Activated CD4-positive, alpha-beta T cell treated with anti-CD3 and anti-CD28 coated beads for 4 hours (primary cell): ENCODE measurements at regions not wholly inside any gene's neighbourhood (a gene's known extent, or its start where the extent isn't known, plus 50 kb on each side); places are given as distances from the start of the nearest gene placed in this dataset.

Experiments used
- DNase-seq, 2 donors: peaks; one replicate each; pipeline ENCODE4 v3.0.0-alpha.2; 2020

DNA sequence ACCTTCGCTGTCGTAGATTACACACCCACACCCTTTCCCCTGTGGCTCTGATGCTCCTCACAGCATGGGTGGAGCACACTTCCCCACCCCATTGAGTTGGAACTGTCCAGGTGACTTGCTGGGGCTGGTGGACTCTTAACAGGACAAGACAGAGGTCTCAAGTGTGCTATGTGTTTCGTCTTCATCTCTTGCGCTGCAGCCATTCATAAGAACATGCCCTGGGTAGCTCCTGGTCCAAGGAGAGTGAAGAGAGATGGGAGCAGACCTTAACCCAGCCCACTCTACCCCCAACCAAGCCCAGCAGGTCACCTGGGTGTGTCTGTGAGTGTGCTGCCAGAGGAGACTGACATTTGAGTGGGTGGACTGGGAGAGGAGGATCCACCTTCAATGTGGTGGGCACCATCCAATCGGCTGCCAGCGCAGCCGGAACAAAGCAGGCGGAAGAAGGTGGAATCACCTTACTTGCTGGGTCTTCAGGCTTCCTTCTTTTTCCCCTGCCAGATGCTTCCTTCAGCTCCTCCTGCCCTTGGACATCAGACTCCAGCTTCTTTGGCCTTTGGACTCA, 112.4 kb downstream of the HTR5A start:
- no peak for DNase-seq

DNA sequence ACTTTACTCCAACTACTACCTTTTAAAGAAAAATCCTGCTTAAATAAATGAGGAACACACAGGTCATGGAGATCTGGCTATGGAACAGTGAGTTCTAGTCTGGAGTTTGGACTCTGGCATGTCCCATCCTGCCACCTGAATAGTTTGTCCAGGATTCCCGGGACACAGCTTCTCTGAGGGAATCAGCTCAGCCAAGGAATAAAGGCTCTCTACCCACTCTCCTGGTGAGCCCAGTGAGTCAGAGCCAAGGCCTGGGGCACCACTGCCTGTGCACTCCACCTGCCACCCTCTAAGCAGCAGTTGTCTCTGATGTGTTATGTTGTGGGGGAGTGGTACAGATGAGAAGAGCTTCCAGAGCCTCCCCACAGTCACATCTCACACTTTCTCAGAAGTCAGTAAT, 113.5 kb downstream of the HTR5A start:
- DNase-seq = no peak

DNA sequence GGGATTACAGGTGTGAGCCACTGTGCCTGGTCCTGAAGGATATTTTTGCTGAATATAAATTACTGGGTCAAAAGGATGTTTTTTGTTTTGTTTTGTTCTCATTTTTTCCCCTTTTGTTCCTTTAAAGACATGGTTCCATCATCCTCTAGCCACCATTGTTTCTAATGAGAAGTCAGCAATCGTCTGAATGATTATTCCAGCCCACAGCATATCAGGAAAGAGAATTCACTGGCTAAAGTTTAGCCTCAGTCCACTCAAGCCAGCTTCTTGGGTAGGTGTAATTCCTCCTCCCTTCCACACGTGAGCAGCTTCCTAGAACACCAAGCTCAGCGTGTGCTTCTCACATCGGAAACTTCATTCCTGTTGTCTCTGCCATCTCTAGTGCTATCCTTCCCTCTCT, 112.8 kb upstream of the INSIG1 start:
- DNase-seq = no peak

DNA sequence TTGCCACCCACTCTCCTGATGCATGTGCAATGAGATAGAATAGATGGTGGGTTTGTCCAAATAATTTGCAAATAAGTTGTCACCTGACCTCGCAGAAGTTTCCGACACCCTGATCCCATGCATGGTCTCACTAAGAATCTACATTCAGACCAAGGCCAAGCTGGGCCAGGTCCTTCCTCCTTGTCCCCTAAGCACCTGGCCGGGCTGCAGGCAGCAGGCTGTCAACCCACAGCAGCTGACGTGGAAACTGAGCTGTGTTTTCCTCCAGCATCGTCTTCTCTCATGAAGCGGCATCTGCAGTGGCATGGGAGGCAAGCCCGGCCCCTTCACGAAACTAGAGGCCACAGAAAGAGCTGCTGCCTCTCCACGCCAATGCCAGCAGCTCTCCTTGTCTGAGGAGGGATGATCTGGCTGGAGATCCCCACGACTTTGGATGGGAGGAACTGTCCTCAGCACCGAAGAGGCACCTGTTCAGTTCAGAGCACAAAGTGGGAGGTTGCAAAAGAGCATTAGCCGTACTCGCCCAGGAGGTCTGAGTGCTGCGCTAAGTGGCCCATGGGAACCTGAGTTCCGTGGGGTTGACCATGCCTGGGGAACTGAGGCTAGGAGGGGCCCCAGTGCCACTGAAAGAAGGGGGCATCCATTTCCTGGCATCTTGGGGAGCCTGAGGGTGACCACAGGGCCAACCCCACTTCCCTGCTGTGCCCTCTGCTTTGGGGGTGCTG, 110.5 kb upstream of the INSIG1 start:
- no peak for DNase-seq

DNA sequence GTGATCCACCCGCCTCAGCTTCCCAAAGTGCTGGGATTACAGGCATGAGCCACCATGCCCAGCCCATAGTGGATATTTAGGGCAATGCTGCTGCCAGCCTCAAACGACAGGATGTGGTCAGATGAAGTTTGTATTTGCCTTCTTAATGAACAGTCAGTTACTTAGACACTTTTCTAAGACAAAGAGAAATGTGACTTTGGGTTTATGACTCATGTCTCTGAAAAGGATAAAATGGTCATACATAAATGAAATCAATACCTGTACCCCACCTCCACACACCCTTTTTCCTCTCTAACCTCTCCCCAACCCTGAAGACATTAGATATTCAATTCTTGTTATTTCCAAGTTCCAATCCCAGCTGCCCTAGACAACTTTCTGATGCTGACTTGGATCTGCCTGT, 109.3 kb upstream of the INSIG1 start:
- no peak for DNase-seq

DNA sequence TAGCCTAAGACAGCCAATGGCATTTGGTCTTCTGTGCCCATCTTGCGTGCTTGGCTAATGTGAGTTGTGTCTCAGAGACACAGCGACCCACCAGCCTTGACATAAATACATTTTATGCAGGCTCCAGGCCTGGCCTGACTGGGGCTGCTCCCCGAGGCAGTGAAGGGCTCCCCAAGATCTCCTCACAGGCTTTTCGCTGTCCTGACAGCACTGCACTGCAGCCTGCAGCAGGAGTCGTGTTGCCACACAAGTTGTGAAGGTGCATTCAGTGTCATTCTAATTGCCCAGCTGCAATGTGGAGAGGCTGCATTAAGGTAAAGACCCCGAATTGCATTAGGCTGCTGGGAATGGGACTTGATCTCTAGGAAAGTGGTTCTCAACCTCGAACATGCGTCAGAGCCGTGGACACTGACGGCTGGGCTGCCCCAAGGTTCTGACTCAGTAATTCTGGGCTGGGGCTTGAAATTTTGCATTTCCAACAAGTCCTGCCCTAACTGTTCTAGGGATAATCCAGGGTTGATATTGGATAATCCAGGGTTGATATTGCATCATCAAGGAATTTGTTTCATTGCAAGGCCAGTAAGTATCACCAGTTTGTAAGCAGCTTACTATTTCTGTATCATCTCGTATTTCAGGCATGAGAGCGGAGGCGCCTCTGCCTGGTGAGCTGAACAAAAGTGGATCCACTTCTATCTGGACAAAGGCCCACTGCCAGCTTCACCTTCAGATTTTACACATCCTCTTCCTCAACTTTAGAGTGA, 108.7 kb upstream of the INSIG1 start:
- no peak for DNase-seq

DNA sequence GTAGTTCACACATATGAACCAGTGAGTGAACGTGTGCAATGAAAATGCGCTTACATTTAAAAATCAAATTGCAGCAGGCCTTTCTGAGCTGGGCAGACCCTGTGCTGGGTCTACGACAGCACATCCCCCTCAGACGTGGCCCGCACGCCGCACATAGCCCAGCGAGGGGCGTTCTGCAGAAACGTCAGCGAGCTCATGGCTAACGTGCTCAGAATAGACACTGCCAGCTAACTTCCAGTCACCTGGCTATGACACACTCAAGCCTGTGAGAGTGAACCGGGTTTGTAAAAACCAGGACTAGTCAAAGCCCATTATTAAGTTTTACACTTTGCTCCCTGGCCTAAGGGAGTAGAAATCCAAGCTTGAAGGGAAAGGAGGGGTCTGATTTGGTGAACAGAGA, 108.1 kb upstream of the INSIG1 start:
- DNase-seq = no peak

DNA sequence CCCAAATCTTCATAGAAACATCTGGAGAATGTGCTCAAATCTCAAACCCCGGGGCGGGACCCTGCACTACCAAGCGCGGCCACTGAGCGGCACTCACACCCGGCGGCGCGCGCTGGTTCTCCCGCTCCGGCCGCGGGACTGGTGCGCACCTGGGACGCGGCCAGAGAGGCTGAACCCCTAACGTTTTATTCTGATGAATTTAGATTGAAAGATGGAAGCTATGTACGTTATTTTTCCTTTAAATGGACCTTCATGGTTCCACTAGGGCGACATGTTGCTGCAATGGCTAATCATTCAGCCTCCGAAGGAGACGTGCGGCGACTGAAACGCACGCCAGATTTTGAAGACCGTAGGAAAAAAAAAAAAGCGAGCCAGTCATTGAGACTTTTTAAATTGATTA, 107.0 kb upstream of the INSIG1 start:
- DNase-seq = peak; percentile 61 to 69

DNA sequence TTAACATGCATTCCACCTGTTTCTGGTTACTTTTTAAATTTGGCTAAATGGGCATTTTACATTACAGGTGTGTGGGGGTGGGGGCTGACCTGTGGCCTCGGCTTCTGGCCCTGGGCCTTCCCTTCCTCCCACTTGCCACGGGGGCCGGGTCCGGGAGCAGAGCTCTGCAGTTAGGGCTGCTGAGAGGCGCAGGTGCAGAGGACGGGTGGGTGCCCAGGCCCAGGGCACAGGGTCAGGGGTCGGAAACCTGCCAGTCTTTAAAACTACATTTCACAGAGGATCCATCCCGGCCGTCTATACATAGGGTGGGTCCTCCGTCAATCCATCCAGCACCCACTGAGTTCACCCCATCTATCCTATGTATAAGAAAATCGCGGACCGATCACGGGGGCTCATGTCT, 106.5 kb upstream of the INSIG1 start:
- no peak for DNase-seq

DNA sequence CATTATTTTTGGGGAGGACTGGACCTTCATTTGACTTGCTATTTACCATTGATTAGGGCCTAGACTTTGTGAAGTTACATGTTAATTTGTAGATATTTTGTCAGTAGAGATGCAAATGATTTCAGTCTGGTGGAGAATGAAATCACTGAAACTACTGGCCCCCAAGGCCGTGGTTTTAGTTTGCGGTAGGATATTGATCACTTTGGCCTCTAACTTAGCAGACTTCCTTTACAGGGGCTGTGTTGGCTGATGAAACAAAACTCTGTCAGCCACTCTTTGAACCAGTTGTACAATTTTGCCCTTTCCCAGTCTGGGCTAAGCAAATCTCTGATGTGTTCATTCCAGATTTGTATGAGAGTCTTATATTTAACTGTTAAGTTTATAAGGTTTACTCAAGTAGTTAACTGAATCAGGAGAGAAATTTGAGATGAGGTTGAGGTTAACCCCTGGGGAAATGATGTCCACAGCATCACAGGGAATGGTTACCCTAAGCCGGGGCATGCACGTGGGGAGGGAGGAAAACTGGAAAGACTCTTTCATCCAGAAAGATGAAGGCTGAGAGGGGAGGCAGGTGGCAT, 105.7 kb upstream of the INSIG1 start:
- DNase-seq = no peak

DNA sequence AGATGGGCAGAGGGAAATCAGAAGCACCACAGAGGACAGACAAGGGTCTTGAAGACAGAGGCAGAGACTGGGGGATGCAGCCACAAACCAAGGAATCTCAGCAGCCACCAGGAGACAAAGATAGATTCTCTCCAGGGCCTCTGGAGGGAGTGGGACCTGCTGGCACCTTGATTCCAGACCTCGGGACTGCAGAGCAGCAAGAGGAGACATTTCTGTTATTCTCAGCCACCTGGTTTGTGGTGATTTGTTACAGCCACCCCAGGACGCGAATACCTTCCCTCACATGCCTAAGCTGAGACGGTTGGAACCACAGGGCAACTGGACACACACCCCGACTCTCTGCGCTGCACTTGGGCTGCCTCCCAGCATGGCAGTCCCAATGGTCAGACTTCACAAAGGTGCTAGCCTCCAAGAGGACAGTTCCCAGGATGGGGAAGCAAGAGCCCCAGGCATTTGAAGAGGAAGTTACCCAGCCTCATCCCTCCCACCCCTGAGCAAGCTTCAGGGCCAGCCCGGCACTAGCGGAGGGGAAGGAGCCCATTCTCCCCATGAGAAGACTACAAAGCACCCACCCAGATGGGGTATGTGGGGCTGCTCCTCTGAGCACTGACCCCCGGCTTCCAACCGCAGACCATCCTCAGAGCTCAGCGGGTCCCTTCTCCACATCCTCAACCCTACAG, 104.6 kb upstream of the INSIG1 start:
- DNase-seq = no peak

DNA sequence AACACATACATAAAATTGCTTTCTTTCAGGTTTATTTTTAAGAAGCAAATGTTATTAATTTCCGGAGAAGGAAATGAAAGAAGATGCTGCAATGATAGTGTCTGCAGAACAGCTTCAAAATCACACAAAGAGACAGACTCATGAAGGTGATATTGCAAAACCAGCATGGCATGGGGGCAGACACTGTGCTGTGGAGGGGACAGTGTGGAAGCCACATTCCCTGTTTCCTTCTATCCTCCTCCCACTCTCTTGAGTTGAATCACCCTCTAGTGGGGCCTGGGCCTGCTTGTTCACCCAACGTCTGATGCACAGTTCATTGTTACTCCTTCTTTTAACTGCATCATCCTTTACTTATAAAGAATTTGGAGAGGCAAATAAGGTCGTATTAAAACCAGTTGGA, 104.0 kb upstream of the INSIG1 start:
- DNase-seq = no peak

DNA sequence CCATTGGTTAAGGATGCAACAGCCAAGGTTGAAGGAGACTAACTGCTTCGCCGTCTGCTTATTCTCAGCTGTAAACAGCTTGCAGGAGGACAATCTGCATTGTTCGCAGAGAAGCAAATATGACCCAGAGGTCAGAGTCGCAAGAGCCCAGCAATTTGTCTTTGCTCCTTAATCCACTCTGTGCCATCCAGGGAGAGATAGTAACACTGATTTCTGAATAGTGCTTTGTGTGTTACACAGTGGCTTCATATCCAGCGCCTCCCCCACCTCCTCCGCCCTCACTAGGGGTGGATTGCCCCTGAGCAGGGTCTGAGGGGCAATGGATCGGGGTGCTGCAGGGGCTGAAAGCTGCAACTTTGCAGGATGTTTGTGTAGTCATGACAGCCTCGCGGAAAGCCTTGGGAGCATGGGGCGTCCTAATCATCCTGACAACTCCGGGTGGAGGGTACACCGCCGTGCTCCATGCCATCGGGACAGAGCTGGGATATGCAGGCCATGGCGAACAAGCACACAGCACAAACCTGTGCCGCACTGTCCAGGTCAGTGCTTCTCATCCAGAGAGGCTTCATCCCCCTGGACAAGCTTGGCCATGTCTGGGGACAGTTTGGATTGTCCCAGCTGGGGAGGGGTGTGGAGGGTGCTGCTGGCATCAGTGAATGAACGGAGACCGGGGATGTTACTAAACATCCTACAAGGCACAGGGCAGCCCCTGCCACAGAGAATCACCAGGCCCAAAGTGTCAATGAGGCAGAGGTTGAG, 103.1 kb upstream of the INSIG1 start:
- DNase-seq = no peak

DNA sequence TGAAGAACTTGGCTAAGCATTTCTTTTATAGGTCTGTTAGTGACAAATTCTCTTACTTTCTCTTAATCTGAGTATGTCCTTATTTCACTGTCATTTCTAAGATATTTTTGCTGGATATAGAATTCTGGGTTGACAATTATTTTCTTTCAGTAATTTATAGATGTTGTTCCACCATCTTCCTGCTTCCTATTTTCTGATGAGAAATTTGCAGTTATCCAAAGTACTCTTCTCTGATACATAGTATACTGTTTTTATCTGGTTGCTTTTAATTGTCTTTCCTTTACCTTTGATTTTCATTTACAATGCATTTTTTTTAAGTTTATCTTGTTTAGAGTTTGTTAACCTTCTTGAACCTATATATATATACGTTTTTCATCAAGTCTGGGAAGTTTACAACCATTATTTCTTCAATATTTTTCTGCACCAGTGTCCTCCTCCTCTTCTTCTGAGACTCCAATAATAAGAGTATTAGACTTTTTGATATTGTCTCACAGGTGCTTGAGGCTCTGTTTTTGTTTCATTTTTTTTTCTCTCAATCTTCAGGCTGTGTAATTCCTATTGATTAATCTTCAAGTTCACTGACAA, 101.6 kb upstream of the INSIG1 start:
- DNase-seq = no peak

DNA sequence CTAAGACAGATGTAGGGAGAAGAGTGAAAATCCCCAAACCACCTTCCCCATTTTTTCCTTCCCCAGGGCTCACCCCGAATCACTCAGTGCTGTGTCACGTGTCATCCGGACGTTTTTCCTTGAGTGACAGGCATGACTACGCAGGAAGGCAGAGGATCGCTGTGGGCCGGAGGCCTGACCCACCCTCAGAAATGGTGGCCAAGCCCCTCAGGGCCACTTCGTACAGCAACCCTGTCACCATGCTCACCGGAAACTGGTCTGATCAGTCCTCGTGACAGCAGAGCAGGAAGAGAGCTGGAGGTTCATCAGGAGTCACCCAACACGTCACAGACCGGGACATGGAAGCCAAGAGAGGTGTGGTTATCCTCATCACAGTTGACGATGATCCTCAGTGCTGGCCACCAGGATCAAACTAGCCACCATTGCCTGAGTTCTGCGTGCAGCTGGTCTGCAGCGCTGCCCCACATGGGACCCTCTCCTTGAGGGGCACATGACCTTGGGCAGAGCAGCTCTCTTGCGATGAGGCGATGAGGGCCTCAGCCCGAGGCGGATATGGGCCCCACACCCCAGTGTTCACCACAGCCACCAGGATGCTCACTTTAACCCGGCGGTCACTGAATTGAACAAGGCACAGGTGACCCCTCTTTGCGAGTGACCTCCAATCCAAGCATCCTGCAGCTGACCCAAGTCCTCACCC, 99.3 kb upstream of the INSIG1 start:
- DNase-seq = no peak

DNA sequence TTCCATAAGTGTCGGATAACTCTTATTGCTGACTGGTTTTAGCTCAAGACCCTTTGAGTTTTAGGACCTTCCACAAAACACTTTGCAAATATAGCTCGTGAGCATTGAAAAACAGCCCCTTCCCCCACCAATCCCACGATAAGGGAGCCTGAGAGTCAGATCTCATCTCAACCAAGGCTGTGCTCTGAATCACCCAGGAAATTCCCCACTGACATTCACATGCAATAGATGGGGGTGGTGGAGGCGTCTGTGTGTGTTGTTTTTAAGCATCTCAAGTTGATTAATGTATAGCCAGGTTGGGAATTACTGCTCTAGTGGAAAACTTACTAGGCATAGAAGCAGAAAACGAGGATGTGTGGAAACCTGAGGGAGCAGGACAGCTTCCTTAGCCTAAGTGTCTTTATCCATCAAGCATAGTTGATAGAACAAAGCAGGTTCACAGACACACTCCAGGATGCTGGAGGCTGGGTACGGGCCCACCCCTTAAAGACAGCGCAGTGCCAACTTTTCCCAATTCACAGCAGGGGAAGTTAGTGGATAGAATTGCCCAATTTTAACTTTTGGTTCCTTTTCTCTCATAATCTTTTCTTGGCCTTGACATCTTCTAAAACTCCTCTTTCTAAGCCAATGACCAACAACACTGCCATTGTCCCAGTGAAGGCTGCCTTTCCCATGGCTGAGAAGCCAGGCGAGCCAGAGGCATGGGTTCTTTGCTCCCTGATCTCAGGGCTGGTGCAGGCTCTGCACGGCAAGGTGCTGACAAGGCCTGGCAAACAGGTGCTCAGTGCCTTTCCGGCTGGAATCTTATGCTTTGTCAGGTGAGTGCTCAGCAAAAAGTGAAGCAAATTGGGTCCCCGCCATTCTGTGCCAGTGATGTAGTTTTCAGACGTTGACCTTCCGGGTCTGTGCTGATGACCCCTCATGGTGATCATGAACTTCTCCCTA, 98.5 kb upstream of the INSIG1 start:
- peak; percentile 37 to 60 for DNase-seq

DNA sequence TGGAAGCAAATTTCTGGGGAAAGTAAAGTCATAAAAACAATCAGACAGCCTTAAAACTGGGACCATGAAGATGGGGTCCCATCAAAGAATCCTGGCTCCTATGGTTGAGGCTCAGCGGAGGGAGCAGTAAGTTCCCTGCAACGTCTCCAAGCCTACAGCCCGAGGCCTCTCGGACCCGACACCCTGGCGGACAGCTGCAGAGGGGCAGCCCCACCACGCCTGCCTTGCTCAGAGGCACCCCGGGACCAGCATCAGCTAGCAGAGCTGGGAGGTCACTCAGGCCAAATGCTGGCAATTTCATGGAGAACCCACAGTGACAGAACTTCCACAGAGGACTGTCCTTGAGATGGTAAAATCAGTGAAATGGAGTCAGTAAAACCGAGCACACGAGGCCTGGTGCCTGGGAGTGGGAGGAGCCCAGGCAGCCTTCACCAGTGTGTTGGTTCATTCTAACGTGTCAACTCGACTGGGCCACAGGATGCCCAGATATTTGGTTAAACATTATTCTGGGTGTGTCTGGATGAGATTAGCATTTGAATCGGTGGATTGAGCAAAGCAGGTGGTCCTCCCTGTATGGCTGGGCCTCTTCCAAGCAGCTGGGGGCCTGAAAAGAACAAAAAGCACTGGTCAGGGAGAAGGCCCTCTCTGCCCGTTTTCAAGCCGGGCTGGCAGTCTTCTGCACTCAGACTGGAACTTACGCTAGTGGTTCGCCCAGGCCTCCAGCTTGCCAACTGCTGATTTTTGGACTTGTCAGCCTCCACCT, 96.2 kb upstream of the INSIG1 start:
- no peak for DNase-seq

DNA sequence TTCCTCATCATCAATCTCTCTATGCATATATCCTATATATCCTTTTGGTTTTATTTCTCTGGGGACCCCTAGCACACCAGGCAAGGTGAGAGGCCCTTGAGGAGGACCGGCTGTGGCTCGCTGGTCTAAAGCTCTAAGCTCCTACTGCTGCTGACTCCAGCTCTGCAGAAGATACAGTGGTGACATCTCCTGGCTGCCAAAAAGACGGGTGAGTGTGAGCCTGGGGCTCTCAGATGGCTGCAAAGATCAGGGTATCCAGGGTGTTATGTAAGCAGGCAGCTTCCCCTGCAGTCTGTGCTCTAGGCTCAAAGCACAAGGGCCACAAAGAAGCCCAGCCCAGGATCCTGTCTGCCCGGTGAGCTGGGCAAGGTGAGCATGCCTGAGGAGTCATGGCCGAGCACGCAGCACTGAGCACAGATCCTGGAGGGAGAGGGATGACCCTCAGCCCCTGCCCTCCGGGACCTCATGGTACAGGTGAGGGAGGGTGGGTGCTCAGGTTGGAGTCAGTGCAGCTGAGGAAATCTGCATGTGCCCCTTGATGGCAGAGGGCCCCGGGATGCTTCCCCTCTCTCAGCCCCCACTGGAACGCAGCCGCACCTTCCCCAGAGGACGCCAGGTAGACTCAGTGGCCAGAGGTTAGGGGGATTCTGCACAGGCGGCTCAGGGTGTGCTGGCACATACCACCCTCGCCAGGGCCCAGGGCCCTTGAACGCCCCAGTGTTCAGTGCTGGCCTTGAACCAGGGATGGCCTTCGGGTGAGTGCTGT, 95.4 kb upstream of the INSIG1 start:
- no peak for DNase-seq
